ENCODE measurements at regions not wholly inside any gene's neighbourhood (a gene's known extent, or its start where the extent isn't known, plus 50 kb on each side); places are given as distances from the start of the nearest gene placed in this dataset.

DNA sequence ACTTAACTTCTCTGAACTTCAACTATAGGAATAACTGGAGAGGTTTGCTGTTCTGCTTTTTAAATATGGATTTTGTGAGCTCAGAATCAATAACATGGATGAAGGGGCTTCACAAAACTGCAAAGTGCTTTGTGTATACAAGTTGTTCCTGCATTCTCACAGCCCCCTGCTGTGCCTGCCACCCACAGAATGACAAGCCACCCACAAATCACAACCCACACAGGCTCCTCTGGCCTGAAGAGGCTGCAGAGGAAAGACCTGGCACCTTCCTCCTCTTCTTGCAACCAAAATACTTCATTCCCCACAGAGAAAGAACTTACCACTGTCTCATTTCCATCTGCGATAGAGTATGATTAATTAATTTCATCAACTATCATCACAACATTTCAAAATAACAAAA lies 106.7 kb upstream of the NHSL1 start:
- H3K4me3 ChIP-seq (ENCODE audit: low read depth, low read length) = no peak overlapping the region
- no peak for DNase-seq (ENCODE audit: low read depth)
- TF ChIP-seq, protein P1, sequence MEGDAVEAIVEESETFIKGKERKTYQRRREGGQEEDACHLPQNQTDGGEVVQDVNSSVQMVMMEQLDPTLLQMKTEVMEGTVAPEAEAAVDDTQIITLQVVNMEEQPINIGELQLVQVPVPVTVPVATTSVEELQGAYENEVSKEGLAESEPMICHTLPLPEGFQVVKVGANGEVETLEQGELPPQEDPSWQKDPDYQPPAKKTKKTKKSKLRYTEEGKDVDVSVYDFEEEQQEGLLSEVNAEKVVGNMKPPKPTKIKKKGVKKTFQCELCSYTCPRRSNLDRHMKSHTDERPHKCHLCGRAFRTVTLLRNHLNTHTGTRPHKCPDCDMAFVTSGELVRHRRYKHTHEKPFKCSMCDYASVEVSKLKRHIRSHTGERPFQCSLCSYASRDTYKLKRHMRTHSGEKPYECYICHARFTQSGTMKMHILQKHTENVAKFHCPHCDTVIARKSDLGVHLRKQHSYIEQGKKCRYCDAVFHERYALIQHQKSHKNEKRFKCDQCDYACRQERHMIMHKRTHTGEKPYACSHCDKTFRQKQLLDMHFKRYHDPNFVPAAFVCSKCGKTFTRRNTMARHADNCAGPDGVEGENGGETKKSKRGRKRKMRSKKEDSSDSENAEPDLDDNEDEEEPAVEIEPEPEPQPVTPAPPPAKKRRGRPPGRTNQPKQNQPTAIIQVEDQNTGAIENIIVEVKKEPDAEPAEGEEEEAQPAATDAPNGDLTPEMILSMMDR (conservative IDR thresholded peaks at IDR 0.05; ENCODE audit: low read depth, low read length) = no peak

DNA sequence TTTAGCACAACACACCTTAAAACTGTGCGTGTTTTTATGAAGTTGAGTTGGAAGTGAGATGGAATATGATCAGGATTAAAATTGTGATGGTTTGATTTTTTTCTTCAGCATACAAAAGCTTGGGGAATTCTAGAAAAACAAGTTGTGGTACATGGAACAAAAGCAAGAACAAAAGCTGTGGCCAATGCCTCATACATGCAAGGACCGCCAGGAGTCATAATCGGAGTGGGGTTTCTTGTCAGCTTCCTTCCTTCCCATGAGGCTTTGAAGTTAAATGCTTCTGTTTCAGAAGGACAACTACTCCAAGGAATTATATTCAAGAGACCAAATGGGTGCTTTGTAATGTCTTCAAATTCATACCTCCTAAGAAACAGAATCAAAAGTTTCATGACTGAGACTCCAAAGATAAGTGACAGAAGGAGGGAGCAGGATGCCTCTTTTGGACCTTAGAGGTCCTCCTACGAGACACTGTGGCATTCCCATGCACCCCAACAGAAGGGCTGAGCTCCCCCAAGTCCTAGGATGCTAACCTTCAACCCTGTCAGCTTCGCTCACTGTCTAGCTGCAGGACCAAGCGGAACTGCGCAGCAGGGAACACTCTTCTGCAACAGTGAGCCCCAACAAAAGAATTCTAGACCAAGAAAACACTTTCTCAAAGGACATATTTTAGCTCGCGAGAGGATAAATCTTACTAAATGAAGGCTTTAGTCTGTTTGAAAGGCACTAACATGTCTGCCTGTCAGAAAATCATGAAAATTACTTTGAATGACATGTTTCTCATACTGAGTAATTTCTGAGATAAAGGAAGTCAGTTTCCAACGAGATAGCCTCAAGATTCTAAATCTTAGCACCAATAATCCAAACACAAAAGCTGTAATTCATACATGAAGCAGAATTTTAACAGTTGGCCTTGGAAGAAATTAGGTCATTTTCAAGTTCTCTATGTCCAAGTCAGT lies 108.5 kb upstream of the NHSL1 start:
- TF ChIP-seq, protein P1 (conservative IDR thresholded peaks at IDR 0.05; ENCODE audit: low read depth, low read length) = no peak

DNA sequence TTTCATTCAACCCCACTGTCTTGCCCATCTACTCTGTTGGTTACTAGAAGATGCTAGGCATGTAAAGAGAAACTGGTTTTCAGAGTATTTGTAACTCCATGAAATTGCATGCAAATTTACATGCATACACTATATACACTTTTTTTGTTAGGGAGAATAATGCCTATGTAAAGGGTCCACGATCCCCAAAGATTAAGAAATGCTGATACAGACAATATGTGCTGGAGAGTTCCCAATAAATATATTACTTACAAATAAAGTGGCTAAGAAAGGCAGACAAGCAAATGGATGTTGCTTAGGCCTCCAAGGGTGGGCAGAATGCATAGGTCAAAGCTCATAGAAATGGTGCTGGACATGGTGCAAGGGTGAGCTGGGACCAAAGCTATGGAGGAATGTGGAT lies 109.6 kb upstream of the NHSL1 start:
- no peak overlapping the region for H3K4me3 ChIP-seq (ENCODE audit: low read depth, low read length)
- TF ChIP-seq, protein P1 (conservative IDR thresholded peaks at IDR 0.05; ENCODE audit: low read depth, low read length) = no peak
- no peak for DNase-seq (ENCODE audit: low read depth)

More for the DNA sequence above, 108.5 kb upstream of the NHSL1 start:
- H3K4me3 ChIP-seq (ENCODE audit: low read depth, low read length) = no peak overlapping the region
- no peak for DNase-seq (ENCODE audit: low read depth)

DNA sequence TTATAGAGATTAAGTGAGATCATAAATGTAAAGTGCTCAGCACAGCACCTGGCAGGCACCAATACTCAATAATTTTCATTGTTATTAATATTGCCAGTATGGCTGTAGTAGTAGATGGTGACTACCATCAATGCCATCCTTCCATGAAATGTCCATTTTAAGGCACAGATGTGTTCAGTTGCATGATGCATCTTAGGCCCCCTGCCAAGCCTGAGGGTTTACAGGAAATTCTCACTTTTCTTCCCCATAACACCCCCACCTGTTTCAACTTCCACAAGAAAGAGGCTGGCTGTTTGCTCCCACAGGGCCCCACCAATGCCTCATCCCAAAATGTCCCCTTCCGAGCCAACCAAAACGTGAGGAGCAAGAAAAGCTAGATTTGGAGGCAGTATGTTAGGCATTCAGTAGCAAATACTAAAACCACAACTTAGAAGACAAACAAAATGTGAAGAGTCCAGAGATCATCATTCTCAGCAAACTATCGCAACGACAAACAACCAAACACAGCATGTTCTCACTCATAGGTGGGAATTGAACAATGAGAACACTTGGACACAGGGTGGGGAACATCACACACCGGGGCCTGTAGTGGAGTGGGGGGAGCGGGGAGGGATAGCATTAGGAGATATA lies 110.6 kb upstream of the NHSL1 start:
- TF ChIP-seq, protein P1 (conservative IDR thresholded peaks at IDR 0.05; ENCODE audit: low read depth, low read length) = no peak
- DNase-seq (ENCODE audit: low read depth) = no peak
- H3K4me3 ChIP-seq (ENCODE audit: low read depth, low read length) = no peak overlapping the region

DNA sequence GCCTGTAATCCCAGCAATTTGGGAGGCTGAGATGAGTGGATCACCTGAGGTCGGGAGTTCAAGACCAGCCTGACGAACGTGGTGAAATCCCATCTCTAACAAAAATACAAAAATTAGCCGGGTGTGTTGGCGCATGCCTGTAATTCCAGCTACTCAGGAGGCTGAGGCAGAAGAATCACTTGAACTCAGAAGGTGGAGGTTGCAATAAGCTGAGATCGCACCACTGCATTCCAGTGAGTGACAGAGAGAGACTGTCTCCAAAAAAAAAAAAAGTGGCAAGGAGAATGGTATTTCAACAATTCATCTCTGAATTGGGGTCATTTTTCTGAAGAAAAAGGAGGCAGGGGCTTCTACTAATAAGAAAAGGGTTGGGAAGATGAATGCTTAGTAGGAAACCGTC lies 111.5 kb upstream of the NHSL1 start:
- no peak for DNase-seq (ENCODE audit: low read depth)
- no peak overlapping the region for H3K4me3 ChIP-seq (ENCODE audit: low read depth, low read length)
- TF ChIP-seq, protein P1 (conservative IDR thresholded peaks at IDR 0.05; ENCODE audit: low read depth, low read length) = no peak

DNA sequence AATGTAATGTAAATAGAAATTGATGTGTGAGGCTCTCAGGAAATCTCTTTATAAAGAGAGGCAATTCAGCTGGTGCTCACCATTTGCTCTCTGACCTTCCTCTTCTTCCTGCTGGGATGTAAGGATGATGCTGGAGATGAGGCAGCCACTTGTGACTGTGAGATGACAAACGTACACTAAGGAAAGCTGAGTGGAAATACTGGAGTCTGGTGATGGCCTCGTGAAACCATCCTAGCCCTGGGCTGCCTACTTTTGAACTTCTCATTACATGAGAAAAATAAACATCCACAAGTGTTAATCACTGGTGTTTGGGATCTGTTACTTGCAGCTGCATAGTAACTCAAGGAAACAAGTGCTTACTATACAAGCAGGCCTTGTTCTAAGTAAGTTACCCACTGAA lies 114.9 kb upstream of the NHSL1 start:
- DNase-seq (ENCODE audit: low read depth) = no peak
- H3K4me3 ChIP-seq (ENCODE audit: low read depth, low read length) = no peak overlapping the region
- TF ChIP-seq, protein P1 (conservative IDR thresholded peaks at IDR 0.05; ENCODE audit: low read depth, low read length) = no peak

Measured in choroid plexus epithelial cell (primary cell).